DND-41 (cell line): ENCODE measurements at regions not wholly inside any gene's neighbourhood (a gene's known extent, or its start where the extent isn't known, plus 50 kb on each side); places are given as distances from the start of the nearest gene placed in this dataset.

Source experiments
- CTCF ChIP-seq: IDR thresholded peaks from 2 replicates; pipeline ENCODE4 v1.5.1; 2012; ENCODE audit warnings: borderline replicate concordance, low read length, moderate library complexity, mild to moderate bottlenecking; ENCODE audit not compliant: poor library complexity, severe bottlenecking; ENCODE audit errors: extremely low read depth
- EZH2 ChIP-seq: IDR thresholded peaks from 3 replicates; pipeline ENCODE4 v1.6.1; 2012; ENCODE audit warnings: borderline replicate concordance, low read depth, mild to moderate bottlenecking, moderate library complexity, low read length, inconsistent platforms; ENCODE audit not compliant: severe bottlenecking

GRCh38 chr13:108049211-108049610 lies 166.1 kb downstream of the LIG4 start:
- no peak for TF ChIP-seq CTCF
- TF ChIP-seq EZH2 = no peak
